ENCODE measurements at regions not wholly inside any gene's neighbourhood (a gene's known extent, or its start where the extent isn't known, plus 50 kb on each side); places are given as distances from the start of the nearest gene placed in this dataset.

GRCh38 chr6:1057490-1058135 is 254.3 kb upstream of the FOXQ1 start:
- no peak for TF ChIP-seq TAF1 (IDR thresholded peaks at IDR 0.05; ENCODE audit: borderline replicate concordance, insufficient read depth, low read length)
- TF ChIP-seq SIN3A (IDR thresholded peaks at IDR 0.05; ENCODE audit: borderline replicate concordance, insufficient read depth, low read length): no peak
- no peak for TF ChIP-seq FOXP2 (optimal IDR thresholded peaks at IDR 0.05; ENCODE audit: borderline replicate concordance, extremely low read depth, extremely low read length, insufficient read depth)
- TF ChIP-seq POLR2AphosphoS5 (IDR thresholded peaks at IDR 0.05; ENCODE audit: low read depth, low read length): no peak
- no peak for TF ChIP-seq REST (IDR thresholded peaks at IDR 0.05; ENCODE audit: insufficient read depth in 1 of 2, low read depth in 2 of 2, low read length in 2 of 2)

- TF ChIP-seq REST (IDR thresholded peaks at IDR 0.05; ENCODE audit: insufficient read depth in 1 of 2, low read depth in 2 of 2, low read length in 2 of 2) (no peak), SIN3A (IDR thresholded peaks at IDR 0.05; ENCODE audit: borderline replicate concordance, insufficient read depth, low read length) (no peak), TAF1 (IDR thresholded peaks at IDR 0.05; ENCODE audit: borderline replicate concordance, insufficient read depth, low read length) (no peak), POLR2AphosphoS5 (IDR thresholded peaks at IDR 0.05; ENCODE audit: low read depth, low read length) (no peak), FOXP2 (optimal IDR thresholded peaks at IDR 0.05; ENCODE audit: borderline replicate concordance, extremely low read depth, extremely low read length, insufficient read depth) (no peak)
These were observed 256.6 kb upstream of the FOXQ1 start for GRCh38 chr6:1055015-1055921.

GRCh38 chr6:1054653-1055014 is 257.3 kb upstream of the FOXQ1 start:
- TF ChIP-seq TAF1 (IDR thresholded peaks at IDR 0.05; ENCODE audit: borderline replicate concordance, insufficient read depth, low read length) (no peak), POLR2AphosphoS5 (IDR thresholded peaks at IDR 0.05; ENCODE audit: low read depth, low read length) (no peak), REST (IDR thresholded peaks at IDR 0.05; ENCODE audit: insufficient read depth in 1 of 2, low read depth in 2 of 2, low read length in 2 of 2) (no peak), SIN3A (IDR thresholded peaks at IDR 0.05; ENCODE audit: borderline replicate concordance, insufficient read depth, low read length) (no peak), FOXP2 (optimal IDR thresholded peaks at IDR 0.05; ENCODE audit: borderline replicate concordance, extremely low read depth, extremely low read length, insufficient read depth) (no peak)

- TF ChIP-seq FOXP2 (optimal IDR thresholded peaks at IDR 0.05; ENCODE audit: borderline replicate concordance, extremely low read depth, extremely low read length, insufficient read depth): no peak
- no peak for TF ChIP-seq POLR2AphosphoS5 (IDR thresholded peaks at IDR 0.05; ENCODE audit: low read depth, low read length)
- TF ChIP-seq SIN3A (IDR thresholded peaks at IDR 0.05; ENCODE audit: borderline replicate concordance, insufficient read depth, low read length): no peak
- TF ChIP-seq TAF1 (IDR thresholded peaks at IDR 0.05; ENCODE audit: borderline replicate concordance, insufficient read depth, low read length): no peak
These were observed 258.3 kb upstream of the FOXQ1 start for GRCh38 chr6:1053586-1053985.

GRCh38 chr6:1052262-1052661 is 259.6 kb upstream of the FOXQ1 start:
- no peak for TF ChIP-seq SIN3A (IDR thresholded peaks at IDR 0.05; ENCODE audit: borderline replicate concordance, insufficient read depth, low read length)
- no peak for TF ChIP-seq POLR2AphosphoS5 (IDR thresholded peaks at IDR 0.05; ENCODE audit: low read depth, low read length)
- no peak for TF ChIP-seq TAF1 (IDR thresholded peaks at IDR 0.05; ENCODE audit: borderline replicate concordance, insufficient read depth, low read length)
